GM12872 (cell line): ENCODE measurements at regions not wholly inside any gene's neighbourhood (a gene's known extent, or its start where the extent isn't known, plus 50 kb on each side); places are given as distances from the start of the nearest gene placed in this dataset.

Experiments used
- CTCF ChIP-seq: IDR thresholded peaks from 3 replicates; pipeline ENCODE4 v1.5.1; 2011; ENCODE audit warnings: low read depth, mild to moderate bottlenecking, low read length, moderate library complexity; ENCODE audit not compliant: insufficient read depth

GRCh38 chr1:221371705-221372104 lies 370.2 kb downstream of the DUSP10 start:
- TF ChIP-seq CTCF = no peak

DNA sequence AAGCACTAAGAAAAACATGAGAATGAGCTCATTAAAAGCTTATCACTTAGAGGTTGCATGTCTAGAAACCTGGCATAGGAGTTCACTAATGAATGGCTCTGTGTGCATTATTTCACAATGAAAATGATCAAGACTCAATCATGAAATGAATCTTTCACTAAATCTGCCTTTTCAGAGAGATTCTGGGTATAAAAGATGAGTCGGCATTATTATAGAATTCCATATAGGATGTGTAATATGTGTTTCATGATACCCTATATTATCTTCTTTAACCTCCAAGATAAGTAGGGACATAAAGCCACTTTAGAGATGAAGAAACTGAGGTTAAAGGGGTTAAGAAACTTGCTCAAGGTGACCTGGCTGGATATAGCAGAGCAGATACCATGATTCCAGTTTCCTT lies 368.1 kb downstream of the DUSP10 start:
- TF ChIP-seq CTCF = no peak

- no peak for TF ChIP-seq CTCF
Observed at GRCh38 chr1:221376286-221376685, 365.6 kb downstream of the DUSP10 start.

DNA sequence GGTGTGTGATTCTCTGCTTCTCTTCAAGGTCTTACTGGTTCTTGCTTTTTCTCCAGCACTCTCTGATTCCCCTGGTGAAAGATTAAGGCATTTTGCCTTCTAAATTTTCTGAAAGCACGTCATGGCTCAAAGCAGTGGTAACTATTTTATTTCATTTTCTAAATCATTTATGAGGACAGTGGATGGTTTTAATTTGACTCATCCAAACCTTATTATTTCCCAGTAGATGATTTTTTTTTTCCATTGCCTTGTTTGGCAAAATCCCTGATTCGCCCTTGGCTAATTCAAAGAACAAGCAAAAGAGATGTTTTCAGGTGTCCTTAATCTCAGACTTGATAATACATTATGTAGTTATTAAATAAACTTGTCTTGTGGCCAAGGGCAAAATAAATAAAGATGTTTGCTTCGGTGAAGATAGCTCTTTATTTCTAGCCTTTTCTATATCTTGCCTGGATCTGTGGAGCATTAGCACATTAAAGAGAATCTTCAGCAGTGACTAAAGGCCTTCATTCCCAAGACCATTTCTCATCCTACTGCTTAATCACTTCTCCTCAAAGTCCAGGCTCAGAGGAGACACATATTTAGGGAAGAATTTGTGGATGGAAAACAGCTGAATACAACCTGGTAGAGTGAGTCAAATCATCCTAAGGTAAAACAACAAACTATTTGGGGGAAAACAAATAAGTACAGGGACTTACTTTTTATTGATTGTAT lies 359.8 kb downstream of the DUSP10 start:
- TF ChIP-seq CTCF = no peak

DNA sequence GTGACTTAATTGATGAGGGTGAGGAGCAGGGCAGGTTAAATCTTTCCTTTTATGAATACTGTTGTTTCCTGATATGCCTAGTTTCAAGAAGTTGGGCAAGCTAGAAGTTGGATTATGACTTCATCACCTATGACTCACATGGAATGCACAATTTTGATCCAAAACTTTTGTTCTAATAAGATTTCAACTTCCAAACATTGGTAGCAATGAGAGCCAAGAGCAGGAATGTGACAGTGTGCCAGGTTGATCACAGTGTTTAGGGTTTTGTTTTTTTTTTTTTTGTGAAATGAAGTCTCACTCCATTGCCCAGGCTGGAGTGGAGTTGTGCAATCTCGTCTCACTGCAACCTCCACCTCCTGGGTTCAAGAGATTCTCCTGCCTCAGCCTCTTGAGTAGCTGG lies 349.4 kb downstream of the DUSP10 start:
- no peak for TF ChIP-seq CTCF

GRCh38 chr1:221394011-221394544 lies 347.8 kb downstream of the DUSP10 start:
- TF ChIP-seq CTCF = no peak

- TF ChIP-seq CTCF = no peak
Observed at GRCh38 chr1:221396526-221396925, 345.4 kb downstream of the DUSP10 start.

GRCh38 chr1:221397141-221397540 lies 344.7 kb downstream of the DUSP10 start:
- TF ChIP-seq CTCF = no peak
